ENCODE measurements at regions not wholly inside any gene's neighbourhood (a gene's known extent, or its start where the extent isn't known, plus 50 kb on each side); places are given as distances from the start of the nearest gene placed in this dataset.

DNA sequence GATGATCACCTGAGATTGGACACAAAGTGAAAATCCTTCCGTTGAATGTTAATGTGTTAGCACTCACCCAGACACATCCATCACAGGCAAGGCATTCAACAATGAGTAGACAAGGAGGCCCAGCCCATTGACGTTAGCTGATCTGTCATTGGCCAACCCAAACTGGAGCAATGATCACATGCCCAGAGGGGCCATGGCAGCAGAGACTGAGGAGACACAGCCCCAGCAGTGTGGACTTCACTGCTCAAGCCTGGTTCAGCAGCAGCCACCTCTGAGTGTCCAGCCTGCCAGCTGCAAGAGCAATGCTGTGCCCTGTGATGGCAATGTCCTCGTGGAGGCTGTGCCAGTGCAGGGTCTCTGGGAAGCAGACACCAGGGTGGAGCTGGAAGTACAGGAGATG lies 622.2 kb downstream of the AACS start:
- in situ Hi-C loops (cut with MboI; ENCODE audit: low pct_unique_long_range_greater_than_20kb, low sequenced_read_pairs, unreplicated experiment), result no loop called here
- no peak for TF ChIP-seq CTCF (IDR thresholded peaks at IDR 0.05; ENCODE audit: extremely low read depth, insufficient read depth, missing control alignments)
- no peak for DNase-seq (ENCODE audit: low spot score)

DNA sequence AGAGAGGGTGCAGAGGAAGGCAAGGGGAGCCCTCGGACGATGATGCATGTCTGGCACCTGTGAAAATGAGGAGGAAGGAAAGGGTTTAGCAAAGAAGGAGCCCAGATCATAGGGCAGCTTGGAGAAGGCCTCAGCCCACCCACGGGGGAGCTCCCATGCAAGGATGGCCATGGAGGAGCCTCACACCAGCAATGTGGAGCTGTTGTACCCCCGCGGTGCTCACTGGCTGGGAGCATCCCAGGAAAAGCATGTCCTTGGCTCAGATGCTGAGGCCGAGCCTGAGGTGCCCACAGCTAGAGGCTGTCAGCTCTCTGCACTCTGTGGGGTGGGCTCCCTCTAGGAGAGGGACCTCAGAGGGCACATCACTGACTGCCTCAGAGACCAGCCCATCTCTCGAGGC lies 622.6 kb downstream of the AACS start:
- DNase-seq (ENCODE audit: low spot score), result no peak
- in situ Hi-C loops (cut with MboI; ENCODE audit: low pct_unique_long_range_greater_than_20kb, low sequenced_read_pairs, unreplicated experiment), result no loop called here
- TF ChIP-seq CTCF (IDR thresholded peaks at IDR 0.05; ENCODE audit: extremely low read depth, insufficient read depth, missing control alignments), result no peak

DNA sequence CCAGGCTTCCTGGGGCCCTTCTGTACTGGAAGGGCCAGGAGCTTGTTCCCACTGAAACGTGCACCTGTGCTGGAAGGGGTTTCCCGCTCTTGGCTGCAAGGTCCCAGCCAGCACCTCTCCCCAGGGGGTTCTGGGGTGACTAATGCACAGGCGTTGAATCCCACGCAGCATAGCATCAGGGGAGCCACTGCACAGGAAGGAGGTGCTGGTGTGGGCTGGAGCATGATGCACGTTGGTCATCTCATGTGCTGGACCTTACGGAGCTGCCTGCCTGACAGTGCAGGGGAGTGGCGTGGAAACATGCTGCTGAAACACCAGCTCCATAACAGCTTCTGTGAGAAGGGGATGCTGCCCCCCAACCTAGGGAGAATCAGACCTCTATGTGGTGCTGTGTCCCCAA lies 623.0 kb downstream of the AACS start:
- no peak for DNase-seq (ENCODE audit: low spot score)
- no peak for TF ChIP-seq CTCF (IDR thresholded peaks at IDR 0.05; ENCODE audit: extremely low read depth, insufficient read depth, missing control alignments)
- in situ Hi-C loops (cut with MboI; ENCODE audit: low pct_unique_long_range_greater_than_20kb, low sequenced_read_pairs, unreplicated experiment), result no loop called here

DNA sequence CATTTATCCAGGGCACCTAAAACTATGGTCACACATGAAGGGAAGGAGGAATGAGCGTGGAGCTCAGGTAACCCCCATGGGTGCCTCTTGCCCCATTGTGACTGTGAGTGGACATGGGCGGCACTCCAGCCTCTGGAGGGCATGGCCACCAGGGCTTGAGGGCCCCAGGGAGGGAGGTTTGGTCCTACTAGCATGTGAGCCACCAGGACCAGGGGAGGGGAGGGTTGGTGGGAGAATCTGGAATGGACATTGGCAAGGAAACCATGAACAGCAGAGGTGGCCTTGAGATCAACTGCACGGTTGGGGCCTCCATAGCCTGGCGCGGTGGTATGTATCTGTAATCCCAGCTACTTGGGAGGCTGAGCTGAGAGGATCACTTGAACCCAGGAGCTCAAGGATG lies 623.6 kb downstream of the AACS start:
- TF ChIP-seq CTCF (IDR thresholded peaks at IDR 0.05; ENCODE audit: extremely low read depth, insufficient read depth, missing control alignments), result no peak
- in situ Hi-C loops (cut with MboI; ENCODE audit: low pct_unique_long_range_greater_than_20kb, low sequenced_read_pairs, unreplicated experiment), result no loop called here
- no peak for DNase-seq (ENCODE audit: low spot score)

DNA sequence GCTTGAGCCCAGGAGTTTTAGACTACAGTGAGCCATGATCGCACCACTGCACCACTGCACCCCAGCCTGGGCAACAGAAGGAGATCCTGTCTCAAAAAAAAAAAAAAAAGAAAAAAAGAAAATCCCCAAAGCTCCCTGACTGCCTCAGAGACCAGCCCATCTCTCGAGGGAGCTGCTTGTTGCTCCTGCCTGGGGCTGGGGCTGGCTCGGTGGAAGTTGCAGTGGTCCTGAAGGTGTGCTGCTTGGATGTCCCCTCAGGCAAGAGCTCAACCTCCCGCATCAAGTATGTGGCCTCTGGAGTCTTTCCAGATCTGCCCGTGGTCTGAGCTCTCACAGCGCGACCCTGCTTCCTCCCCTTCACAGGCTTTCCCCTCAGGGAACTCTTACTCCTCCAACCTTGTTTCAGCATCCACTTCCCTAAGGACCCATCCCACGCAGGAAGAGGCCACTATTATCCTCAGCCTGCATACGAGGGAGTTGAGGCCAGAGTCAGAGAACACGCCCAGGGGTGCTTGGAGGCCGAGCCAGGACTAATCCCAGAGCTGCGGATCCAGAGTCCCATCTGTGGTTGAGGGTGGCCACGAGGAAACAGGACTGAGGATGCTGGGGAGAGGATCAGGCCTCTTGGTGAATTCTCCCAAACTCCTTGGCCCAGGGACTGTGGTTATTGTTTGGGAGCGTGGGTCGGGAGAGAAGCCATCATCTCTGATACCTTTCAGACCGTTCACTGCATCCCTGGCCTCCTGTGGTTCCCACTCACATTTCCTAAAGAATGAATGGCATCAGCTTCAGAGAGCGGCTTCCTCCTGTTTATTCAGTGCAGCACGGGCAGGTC lies 624.6 kb downstream of the AACS start:
- no peak for DNase-seq (ENCODE audit: low spot score)
- in situ Hi-C loops (cut with MboI; ENCODE audit: low pct_unique_long_range_greater_than_20kb, low sequenced_read_pairs, unreplicated experiment), result no loop called here

DNA sequence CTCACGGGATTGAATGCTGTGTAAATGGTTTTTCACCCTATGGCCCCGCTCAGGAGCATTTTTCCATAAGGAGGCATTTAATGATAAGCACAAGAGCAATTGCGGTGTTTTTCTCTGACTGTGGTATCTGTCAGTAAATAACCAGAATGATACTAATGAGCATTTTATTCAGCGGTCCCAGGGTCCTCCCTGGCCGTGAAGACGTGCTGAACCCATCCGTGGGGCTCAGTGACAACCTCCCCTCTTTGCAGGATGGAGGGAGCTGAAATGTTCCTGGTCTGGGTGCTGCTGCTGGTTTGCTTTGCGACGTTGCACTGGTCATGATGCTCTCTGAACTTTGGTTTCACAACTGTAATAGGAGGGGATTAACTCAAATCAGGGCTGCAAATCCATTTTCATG lies 625.6 kb downstream of the AACS start:
- in situ Hi-C loops (cut with MboI; ENCODE audit: low pct_unique_long_range_greater_than_20kb, low sequenced_read_pairs, unreplicated experiment), result no loop called here
- no peak for DNase-seq (ENCODE audit: low spot score)
- no peak for TF ChIP-seq CTCF (IDR thresholded peaks at IDR 0.05; ENCODE audit: extremely low read depth, insufficient read depth, missing control alignments)

More for the DNA sequence above, 624.6 kb downstream of the AACS start:
- no peak for TF ChIP-seq CTCF (IDR thresholded peaks at IDR 0.05; ENCODE audit: extremely low read depth, insufficient read depth, missing control alignments)

Measured in GM13977 (cell line).